WTC11 (cell line): ENCODE measurements at regions not wholly inside any gene's neighbourhood (a gene's known extent, or its start where the extent isn't known, plus 50 kb on each side); places are given as distances from the start of the nearest gene placed in this dataset.

Experiments used
- ATAC-seq: fragments of 200-7000 bp; cut with Tn5 transposase; 2 replicates; pipeline ENCODE4 v1.10.0; 2021; ENCODE audit warnings: mild to moderate bottlenecking, moderate library complexity
- CTCF ChIA-PET: fragments of 300-600 bp; sonication (Branson Sonifier 250); formaldehyde crosslinking; loops from one replicate; lab custom pipeline; 2021; ENCODE audit warnings: antibody characterized with exemption; lab: Charles Lee
- POLR2A ChIA-PET: fragments of 350-600 bp; sonication (Branson Sonifier 250); formaldehyde crosslinking; loops from one replicate; lab custom pipeline; 2021; ENCODE audit warnings: antibody characterized with exemption; lab: Charles Lee
- DNase-seq: peaks from one replicate; pipeline ENCODE4 v3.0.0; 2021; ENCODE audit warnings: low spot score
- H3K27ac Mint-ChIP-seq: 2 replicates; pipeline ENCODE4 v1.8.0; 2021; ENCODE audit warnings: mixed read lengths
- H3K27me3 Mint-ChIP-seq: 2 replicates; pipeline ENCODE4 v1.8.0; 2021; ENCODE audit warnings: low read depth, mild to moderate bottlenecking, moderate library complexity, mixed read lengths
- H3K36me3 Mint-ChIP-seq: 2 replicates; pipeline ENCODE4 v1.8.0; 2021; ENCODE audit warnings: mixed read lengths
- H3K4me1 Mint-ChIP-seq: 2 replicates; pipeline ENCODE4 v1.8.0; 2022; ENCODE audit warnings: mixed read lengths
- H3K4me3 Mint-ChIP-seq: 2 replicates; pipeline ENCODE4 v1.8.0; 2021; ENCODE audit warnings: mild to moderate bottlenecking, moderate library complexity, mixed read lengths
- H3K9me3 Mint-ChIP-seq: 2 replicates; pipeline ENCODE4 v1.8.0; 2021; ENCODE audit warnings: mixed read lengths
- AFF4 ChIP-seq: sonication (generic); formaldehyde crosslinking; IDR thresholded peaks from 2 replicates; pipeline ENCODE4 v1.8.1; 2023; ENCODE audit warnings: mild to moderate bottlenecking, missing genetic modification reagents, borderline replicate concordance
- ATF3 ChIP-seq: sonication (generic); formaldehyde crosslinking; conservative IDR thresholded peaks from 2 replicates; pipeline ENCODE4 v1.8.1; 2022; ENCODE audit warnings: mild to moderate bottlenecking, missing genetic modification reagents
- ATF6 ChIP-seq: sonication (generic); formaldehyde crosslinking; IDR thresholded peaks from 2 replicates; pipeline ENCODE4 v1.8.1; 2023; ENCODE audit warnings: mild to moderate bottlenecking, missing genetic modification reagents
- CBFB ChIP-seq: sonication (generic); formaldehyde crosslinking; IDR thresholded peaks from 2 replicates; pipeline ENCODE4 v1.8.1; 2022; ENCODE audit warnings: mild to moderate bottlenecking, low read depth, missing genetic modification reagents
- E2F1 ChIP-seq: sonication (generic); formaldehyde crosslinking; IDR thresholded peaks from 2 replicates; pipeline ENCODE4 v1.8.0; 2022; ENCODE audit warnings: mild to moderate bottlenecking, missing genetic modification reagents
- MAX ChIP-seq: sonication (generic); formaldehyde crosslinking; IDR thresholded peaks from 2 replicates; pipeline ENCODE4 v1.8.0; 2022; ENCODE audit warnings: mild to moderate bottlenecking, missing genetic modification reagents
- MLX ChIP-seq: sonication (generic); formaldehyde crosslinking; IDR thresholded peaks from 2 replicates; pipeline ENCODE4 v1.8.1; 2023; ENCODE audit warnings: mild to moderate bottlenecking, missing genetic modification reagents, moderate library complexity
- MXD4 ChIP-seq: fragments of 250-450 bp; sonication (Bioruptor Pico); IDR thresholded peaks from 2 replicates; pipeline ENCODE4 v1.8.0; 2021; ENCODE audit warnings: mild to moderate bottlenecking, moderate library complexity, borderline replicate concordance
- PRRX2 ChIP-seq: fragments of 250-450 bp; sonication (Bioruptor Pico); IDR thresholded peaks from 2 replicates; pipeline ENCODE4 v1.8.0; 2021; ENCODE audit warnings: mild to moderate bottlenecking
- RELA ChIP-seq: sonication (generic); formaldehyde crosslinking; IDR thresholded peaks from 2 replicates; pipeline ENCODE4 v1.8.1; 2022; ENCODE audit warnings: missing genetic modification reagents, mild to moderate bottlenecking, borderline replicate concordance
- SMAD3 ChIP-seq: sonication (generic); formaldehyde crosslinking; IDR thresholded peaks from 2 replicates; pipeline ENCODE4 v1.8.0; 2022; ENCODE audit warnings: missing genetic modification reagents, mild to moderate bottlenecking, borderline replicate concordance
- SMAD4 ChIP-seq: sonication (generic); formaldehyde crosslinking; IDR thresholded peaks from 2 replicates; pipeline ENCODE4 v1.8.0; 2022; ENCODE audit warnings: mild to moderate bottlenecking, missing genetic modification reagents
- SP1 ChIP-seq: sonication (generic); formaldehyde crosslinking; conservative IDR thresholded peaks from 2 replicates; pipeline ENCODE4 v1.8.1; 2022; ENCODE audit warnings: missing genetic modification reagents
- ZNF232 ChIP-seq: sonication (generic); formaldehyde crosslinking; IDR thresholded peaks from 2 replicates; pipeline ENCODE4 v1.8.0; 2022; ENCODE audit warnings: mild to moderate bottlenecking, missing genetic modification reagents
- ZNF416 ChIP-seq: fragments of 250-450 bp; sonication (Bioruptor Pico); IDR thresholded peaks from 2 replicates; pipeline ENCODE4 v1.9.0; 2021; ENCODE audit warnings: mild to moderate bottlenecking, inconsistent platforms
- ZNF425 ChIP-seq: fragments of 250-450 bp; sonication (Bioruptor Pico); conservative IDR thresholded peaks from 2 replicates; pipeline ENCODE4 v1.9.0; 2021; ENCODE audit warnings: mild to moderate bottlenecking

GRCh38 chr21:35561116-35561515 lies 499.2 kb downstream of the SETD4 start:
- peaks cover 5% of the 10 kb centered on the region for H3K9me3 Mint-ChIP-seq
- no peaks in the 10 kb centered on the region for H3K27me3 Mint-ChIP-seq
- peaks cover 30% of the 10 kb centered on the region for H3K4me1 Mint-ChIP-seq
- no peak for ATAC-seq
- H3K4me3 Mint-ChIP-seq = no peak overlapping the region
- TF ChIP-seq RELA (CRISPR knock-in tag) (no peak), SMAD4 (CRISPR knock-in tag) (no peak), ZNF232 (CRISPR knock-in tag) (no peak), SP1 (CRISPR knock-in tag) (no peak), MXD4 (CRISPR knock-in tag) (no peak), ATF6 (no peak), PRRX2 (CRISPR knock-in tag) (no peak), SMAD3 (CRISPR knock-in tag) (no peak), MLX (no peak), MAX (CRISPR knock-in tag) (no peak), ZNF425 (CRISPR knock-in tag) (no peak)
- CTCF ChIA-PET = no interaction called here
- POLR2A ChIA-PET = no interaction called here
- no peak for DNase-seq
- no peaks in the 10 kb centered on the region for H3K36me3 Mint-ChIP-seq
- H3K27ac Mint-ChIP-seq = no peak overlapping the region

- peaks cover 4% of the 10 kb centered on the region; the same call in 1 of the 2 replicates for H3K9me3 Mint-ChIP-seq
- CTCF ChIA-PET = no interaction called here
- no peak overlapping the region for H3K4me3 Mint-ChIP-seq
- no peak for DNase-seq
- POLR2A ChIA-PET = no interaction called here
- no peak overlapping the region for H3K27ac Mint-ChIP-seq
- H3K36me3 Mint-ChIP-seq = no peaks in the 10 kb centered on the region
- H3K4me1 Mint-ChIP-seq = peaks cover 19% of the 10 kb centered on the region
- no peaks in the 10 kb centered on the region for H3K27me3 Mint-ChIP-seq
- TF ChIP-seq ZNF416 (CRISPR knock-in tag) (no peak), E2F1 (CRISPR knock-in tag) (no peak), ATF3 (no peak), SMAD4 (CRISPR knock-in tag) (no peak), CBFB (CRISPR knock-in tag) (no peak)
- no peak for ATAC-seq
Measured at GRCh38 chr21:35559829-35560225, 500.5 kb downstream of the SETD4 start.

- DNase-seq (no peak), ATAC-seq (no peak)
- no peaks in the 10 kb centered on the region for H3K36me3 Mint-ChIP-seq
- no peak overlapping the region for H3K4me3 Mint-ChIP-seq
- ChIA-PET POLR2A (no interaction called here), CTCF (no interaction called here)
- peaks cover 15% of the 10 kb centered on the region for H3K4me1 Mint-ChIP-seq
- peaks cover 4% of the 10 kb centered on the region; the same call in 1 of the 2 replicates for H3K9me3 Mint-ChIP-seq
- H3K27me3 Mint-ChIP-seq = no peaks in the 10 kb centered on the region
- no peak for TF ChIP-seq AFF4 (CRISPR knock-in tag)
- no peak overlapping the region for H3K27ac Mint-ChIP-seq
Measured at GRCh38 chr21:35559128-35559828, 501.0 kb downstream of the SETD4 start.
